HG03039 (cell line): ENCODE measurements at regions not wholly inside any gene's neighbourhood (a gene's known extent, or its start where the extent isn't known, plus 50 kb on each side); places are given as distances from the start of the nearest gene placed in this dataset.

Experiments
- ATAC-seq: cut with Tn5 transposase; IDR thresholded peaks from one replicate; pipeline ENCODE4 v1.9.1; 2021; ENCODE audit warnings: mild to moderate bottlenecking, moderate library complexity; ENCODE audit not compliant: unreplicated experiment

DNA sequence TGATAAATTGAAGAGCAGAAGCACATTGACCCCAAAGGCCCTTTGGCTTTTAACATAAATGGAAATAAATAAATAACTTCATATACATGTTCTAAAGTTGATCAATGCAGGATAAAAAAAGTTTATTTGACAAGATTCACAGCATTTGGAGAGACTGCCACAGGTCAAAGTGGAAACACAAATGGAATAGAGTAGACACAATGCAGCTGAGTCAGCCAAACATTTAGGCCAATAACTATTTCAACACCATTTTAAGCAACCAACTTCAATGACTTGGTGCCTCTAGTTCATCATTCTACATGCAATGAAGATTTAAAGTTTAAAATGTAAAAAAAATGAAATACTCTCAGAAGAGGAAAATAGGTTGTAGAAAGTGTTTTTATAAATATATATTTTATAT lies 365.2 kb downstream of the FAT4 start:
- ATAC-seq: no peak

DNA sequence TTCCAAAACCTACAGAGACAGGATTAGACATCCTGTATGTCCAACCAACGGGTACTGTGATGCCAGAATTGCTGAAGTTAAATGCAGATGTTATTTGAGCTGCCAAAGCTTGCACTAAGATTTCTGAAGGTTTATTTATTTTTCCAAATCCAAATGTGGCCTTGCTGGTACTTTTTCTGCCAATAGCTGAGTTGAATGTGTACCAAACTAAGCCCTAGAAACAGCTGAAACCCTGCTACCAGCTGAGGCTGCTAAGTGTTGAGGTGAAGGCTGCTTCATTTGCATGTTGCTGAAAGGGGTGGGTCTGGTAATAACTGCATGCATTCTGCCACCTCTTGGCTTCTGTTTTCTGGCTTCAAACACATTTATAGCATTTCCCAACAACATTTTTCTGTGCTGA lies 366.5 kb downstream of the FAT4 start:
- ATAC-seq: no peak

DNA sequence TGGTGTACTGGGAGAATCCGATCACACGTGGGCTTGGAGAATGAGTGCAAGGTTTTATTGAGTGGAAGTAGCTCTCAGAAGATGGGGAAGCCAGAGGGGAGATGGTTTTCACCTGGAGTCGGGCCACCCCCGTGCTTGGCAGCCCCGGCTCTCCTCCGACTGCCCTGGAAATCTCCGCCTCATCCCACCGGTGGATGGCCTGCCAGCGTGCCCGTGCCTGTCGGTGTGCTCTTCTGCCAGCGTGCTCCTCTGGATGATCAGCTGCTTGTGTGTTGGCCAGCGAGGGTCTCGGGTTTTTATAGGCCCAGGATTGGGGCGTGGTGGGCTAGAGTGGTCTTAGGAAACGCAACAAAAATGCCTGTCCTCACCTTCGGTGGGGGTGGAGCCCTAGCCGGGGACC lies 368.0 kb downstream of the FAT4 start:
- no peak for ATAC-seq

DNA sequence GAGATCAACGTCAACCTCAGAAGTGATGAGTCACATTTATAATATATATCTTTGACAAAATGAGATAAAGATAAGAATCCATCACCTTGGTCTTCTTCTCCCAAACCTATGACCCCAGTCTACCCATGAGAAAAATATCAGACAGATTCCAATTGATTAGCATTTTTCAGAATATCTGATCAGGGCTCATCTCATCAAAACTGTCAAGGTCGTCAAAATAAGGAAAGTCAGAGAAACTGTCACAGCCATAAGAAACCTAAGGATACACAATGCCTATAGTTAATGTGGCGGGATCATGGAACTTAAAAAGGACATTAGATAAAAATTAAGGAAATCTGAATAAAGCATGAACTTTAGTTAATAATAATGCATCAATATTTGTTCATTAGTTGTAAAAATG lies 374.1 kb downstream of the FAT4 start:
- no peak for ATAC-seq

DNA sequence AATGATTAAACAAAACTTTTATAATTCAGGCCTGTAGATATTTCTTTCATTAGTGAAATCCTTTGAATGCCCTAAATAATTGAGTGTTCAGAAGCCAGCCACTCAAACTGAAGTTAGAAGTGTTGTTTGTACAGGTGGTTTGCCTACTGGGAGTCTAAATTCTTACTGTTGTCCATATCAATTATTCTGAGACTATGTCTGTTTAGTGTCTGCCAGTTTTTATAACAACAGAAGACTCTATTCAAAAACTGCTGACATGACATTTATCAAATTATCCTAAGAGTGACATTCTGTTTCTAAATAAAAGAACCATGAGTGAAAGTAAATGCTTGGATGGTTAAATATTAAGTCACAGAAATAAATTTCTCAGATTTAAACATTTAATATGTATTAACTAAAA lies 375.1 kb downstream of the FAT4 start:
- no peak for ATAC-seq

DNA sequence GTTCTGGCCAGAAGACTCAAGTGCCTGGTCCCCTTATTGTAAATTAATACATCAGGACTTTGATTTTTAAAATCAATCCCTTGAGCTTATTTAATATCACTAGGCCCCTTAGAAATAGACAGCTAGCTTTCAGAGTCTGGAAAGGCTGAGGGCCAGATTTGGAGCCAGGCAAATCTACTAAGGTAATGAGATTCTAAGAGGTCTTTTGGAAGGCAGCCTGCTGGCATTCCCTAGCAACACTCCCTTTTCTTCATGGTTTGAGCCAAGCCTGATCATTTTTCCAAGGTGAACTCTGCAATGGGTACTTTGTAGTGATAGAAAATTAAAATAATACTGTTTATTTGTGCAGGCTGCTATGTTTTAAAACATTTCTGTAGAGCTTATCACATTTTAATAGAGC lies 378.5 kb downstream of the FAT4 start:
- ATAC-seq: no peak

DNA sequence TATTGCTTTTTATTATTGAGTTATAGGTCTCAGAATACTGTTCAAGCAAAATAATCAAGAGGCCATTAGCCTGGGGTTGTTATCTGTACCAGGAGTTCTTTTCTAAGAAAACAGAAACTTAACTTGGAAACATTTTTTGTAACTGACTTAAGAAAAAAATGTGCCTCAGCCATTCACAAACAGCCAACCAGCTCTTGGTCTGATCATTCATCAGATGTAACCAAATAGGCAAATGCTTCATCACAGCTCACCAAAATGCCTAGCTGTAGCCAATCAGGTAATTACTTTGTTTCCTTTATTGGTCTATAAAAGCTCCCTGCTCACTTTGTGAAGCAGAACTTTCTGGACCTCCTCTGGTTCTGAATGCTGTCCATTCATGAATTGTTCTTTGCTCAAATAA lies 387.7 kb downstream of the FAT4 start:
- ATAC-seq: no peak

DNA sequence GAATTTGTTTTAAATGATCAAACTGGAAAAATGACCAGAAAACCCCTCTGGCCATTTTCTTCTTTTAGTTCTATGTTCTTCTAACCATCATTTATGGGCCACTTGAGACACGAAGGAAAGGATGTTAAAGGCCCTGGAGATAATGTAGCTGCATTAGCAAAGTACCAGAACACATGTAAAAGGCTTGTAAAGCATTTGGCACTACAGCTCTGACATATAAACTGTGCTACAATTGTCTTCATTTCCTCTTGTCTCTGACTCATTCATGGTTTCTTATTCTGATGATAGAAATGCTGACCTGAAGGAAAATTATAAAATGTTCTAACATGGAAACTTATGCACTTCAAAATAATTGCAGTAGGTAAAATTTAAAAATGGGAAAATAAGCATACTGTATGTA lies 388.7 kb downstream of the FAT4 start:
- ATAC-seq: no peak

DNA sequence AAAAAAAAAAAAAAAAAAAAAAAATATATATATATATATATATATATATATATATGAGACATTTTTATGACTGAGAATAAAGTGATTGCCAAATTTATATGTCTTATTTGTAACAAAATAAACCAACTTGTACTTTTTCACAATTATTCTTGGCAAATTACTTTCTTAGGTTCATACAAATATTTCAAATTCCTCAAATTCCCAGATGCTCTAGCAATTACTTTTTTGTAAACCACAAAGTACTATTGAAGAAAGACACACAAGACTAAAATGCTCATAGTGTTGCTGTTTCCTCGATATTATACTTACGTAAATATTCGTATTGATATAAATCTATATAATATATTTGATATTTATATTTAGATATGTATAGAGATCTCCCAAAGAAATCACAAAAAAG lies 390.0 kb downstream of the FAT4 start:
- ATAC-seq: no peak

DNA sequence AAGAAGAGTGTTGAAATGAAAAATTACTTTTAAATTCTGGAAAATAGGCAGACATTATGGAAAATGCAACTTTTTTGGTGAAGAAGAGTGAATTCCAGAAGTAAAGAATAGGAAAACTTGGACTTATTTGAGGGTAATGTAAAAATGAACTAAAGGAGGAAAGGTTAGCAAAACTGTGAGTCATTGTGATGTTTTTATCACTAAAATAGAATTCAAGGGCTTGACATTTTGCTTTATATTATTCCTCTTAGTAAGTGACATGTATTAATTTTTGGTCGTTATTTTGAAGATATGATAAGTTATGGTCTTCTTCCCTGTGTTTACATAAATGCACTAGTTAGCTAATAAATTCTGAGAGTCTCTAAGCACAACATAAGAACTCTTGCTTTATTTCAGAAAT lies 390.9 kb downstream of the FAT4 start:
- no peak for ATAC-seq

DNA sequence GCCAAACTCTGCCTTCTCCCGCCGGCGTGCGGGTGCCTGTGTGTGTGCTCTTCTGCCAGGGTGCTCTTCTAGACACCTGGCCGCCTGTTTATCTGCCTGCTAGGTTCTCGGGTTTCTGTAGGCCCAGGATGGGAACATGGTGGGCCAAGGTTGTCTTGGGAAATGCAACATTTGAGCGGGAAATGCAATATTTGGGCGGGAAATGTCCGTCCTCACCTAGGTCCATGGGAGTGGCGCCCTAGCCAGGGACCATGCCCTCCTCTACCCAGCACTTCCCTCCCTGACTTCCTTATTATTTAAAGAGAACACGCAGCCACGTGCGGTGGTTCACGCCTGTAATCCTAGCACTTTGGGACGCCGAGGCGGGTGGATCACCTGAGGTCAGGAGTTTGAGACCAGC lies 392.6 kb downstream of the FAT4 start:
- no peak for ATAC-seq

DNA sequence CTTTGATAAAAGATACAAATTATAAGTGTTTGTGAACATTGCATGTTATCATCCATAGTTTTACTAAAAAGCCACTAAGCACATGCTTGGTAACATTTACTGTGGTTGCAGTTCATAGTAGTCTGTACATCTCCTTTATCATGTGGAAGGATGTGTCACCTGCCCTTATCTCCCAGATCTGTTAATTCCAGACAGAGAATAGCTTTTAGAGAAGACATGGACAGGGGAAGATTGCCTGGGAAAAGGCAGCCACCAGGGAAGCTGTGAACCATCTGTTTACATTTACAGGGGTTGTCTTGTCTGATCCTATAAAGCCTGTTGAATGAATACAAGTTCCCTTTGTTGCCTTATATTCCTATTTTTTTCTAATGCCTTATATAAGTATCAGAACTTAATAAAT lies 396.0 kb downstream of the FAT4 start:
- no peak for ATAC-seq

DNA sequence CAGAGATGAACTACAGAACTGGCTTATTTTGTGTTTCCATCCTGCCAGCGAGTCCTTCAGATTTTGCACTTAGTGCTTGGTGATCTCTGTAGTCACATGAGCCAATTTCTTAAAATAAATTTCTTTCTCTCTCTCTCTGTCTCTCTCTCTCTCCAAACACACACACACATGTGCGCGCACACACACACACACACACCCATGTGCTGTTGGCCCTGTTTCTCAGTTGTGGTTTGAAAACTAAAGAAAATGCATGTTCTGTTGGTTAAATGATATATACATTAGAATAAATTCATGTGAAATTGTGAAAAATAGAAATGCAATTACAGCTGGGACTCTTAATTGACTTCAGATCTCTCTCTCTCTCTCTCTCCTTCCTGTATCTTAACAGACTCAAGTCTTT lies 399.3 kb downstream of the FAT4 start:
- ATAC-seq: no peak

DNA sequence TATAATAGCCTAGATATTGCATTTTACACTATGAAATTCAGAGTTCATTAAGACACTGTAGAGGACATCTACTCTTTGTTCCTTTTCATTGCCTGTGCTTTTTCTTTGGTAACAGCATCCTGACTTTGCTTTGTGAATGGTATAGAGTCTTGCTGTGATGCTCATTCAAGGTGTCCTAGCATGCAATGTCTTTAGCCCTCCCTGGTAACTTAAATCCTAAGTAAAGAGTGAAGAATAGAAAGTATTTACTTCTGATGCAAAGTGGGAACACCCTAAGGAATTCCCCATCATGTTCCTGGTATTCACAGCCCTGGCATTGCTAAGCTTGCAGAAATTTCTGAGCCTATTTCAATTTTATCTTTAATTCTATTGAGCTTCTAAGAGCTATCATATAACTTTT lies 400.1 kb downstream of the FAT4 start:
- ATAC-seq: no peak

DNA sequence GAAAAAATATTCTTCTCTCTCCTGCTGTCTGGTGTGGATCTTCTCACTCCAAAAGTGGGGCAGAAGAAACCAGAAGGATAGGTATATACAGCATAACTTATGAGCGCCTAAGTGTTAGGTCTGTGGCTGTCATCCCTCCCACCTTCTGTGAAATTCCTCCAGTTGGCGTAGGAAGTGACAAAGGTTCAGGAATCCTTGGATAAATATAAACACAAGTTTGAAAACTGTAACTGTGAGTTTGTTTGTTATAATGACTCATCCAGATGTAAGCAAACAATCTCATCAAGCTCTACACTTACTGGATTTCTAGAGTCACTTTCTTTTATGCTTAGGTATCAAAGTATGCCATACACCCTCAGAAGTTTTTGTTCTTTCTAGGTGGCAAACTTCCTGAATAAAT lies 405.2 kb downstream of the FAT4 start:
- no peak for ATAC-seq

DNA sequence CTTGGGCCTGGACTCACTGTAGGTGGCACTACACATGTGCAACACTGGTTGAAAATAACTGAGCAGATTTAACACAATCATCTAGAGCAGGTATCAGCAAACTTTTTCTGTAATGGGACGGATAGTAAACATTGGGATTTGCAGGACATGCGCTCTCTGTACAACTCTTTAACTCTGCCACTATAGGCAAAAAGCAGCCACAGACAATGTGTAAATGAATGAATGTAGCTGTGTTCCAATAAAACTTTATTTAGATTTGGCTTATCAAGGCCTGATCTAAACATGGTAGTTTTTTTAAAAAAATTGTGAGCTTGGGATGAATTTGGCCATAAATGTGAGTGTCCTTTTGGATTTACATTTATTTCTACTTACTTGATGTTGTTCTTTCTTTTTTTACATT lies 407.3 kb downstream of the FAT4 start:
- no peak for ATAC-seq

DNA sequence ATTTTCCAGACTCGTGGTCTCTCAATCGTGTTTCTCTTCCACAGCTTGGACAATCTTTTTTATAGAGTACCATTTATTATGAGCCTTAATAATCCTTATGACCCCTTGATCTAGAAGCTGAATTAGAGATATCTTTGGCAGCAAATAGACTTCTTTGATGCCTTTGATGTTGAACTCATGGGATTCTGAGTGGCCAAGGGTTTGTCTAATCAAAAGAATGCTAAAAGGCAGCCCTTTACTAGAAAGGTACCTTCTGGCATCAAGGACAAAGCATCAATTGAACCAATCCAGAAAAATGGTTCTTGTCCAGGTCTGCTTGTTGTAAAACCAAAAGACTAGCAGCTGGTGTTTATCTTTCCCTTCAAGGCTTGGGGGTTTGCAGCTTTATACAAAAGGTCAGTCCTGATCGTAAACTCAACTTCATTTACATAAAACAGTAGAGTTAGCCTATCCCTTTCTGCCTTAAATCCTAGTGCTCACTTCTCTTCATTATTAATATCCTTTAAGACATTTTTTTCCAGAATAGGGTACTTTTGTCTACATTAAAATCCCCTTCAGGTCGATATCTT lies 411.3 kb downstream of the FAT4 start:
- ATAC-seq: no peak

DNA sequence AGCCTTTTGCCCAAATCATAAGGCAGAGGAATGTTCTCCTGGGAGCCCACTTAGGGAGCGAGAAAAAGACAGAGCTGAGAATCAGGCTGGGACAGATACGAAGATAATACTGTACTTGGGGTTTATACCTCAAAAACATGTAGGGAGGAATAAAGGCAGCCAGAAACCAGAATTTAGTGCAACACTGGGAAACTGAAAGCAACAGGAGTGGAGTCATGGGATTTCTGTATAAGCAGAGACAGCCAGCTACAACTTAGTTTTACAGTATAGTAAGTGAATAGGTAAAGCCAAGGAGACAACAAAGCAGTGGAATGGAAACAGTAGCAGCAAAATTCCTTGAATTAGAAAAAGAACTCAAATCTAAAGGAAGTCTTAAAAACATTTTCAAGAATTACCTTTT lies 413.2 kb downstream of the FAT4 start:
- ATAC-seq: no peak

DNA sequence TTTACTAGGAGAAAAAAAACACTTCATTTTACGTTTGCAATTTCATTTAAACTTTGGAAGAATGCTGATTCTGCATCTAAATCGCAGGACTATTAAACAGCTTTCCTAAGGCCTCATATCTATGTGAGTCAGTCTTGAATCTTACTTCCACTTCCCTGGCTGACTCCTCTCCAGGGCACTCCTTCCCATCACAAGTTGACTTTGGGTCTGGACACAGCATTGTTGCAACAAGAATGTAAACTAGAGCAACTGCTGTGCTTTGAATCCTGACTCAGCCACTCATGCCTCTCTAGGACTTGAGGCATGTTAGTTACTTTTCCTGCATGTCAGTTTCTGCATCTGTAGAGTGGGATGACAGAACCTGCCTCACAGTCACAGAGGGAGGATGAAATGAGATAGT lies 413.8 kb downstream of the FAT4 start:
- ATAC-seq: no peak

DNA sequence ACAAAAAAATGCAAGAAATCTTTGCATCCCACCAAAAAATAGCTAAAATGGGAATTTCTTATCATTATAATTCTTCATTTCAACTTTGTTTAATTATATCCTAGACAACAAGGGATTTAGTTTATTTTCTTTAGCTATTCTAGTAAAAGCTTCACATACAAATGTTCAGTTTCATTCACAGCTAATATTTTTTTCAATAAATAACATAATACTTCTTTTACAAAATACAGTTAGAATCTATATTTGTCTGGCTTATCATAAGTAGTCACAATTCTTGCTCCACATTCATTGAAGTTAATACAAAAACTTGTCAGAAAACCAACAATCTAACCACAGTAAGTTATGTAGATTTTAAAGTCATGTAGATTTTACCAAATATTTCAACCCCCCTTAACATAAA lies 414.4 kb downstream of the FAT4 start:
- ATAC-seq: no peak

DNA sequence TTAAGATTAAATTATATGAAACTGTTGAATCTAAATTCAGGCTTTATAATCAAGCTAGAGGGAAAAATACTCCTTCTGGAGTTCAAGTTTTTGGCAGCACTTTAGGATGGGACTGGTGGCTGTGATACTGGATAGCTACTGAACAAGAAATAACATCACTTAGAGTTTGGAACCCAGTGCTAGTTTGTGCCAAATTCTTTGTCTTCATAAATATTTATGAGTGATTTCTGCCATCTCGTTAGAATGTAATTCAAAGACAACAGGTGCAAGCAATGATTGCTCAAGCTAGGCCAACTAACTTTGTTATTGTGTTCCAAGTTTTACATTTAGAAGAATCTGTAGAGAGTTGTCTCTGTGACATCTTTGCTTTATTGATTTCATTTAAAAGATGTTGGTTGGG lies 417.9 kb downstream of the FAT4 start:
- ATAC-seq: no peak

DNA sequence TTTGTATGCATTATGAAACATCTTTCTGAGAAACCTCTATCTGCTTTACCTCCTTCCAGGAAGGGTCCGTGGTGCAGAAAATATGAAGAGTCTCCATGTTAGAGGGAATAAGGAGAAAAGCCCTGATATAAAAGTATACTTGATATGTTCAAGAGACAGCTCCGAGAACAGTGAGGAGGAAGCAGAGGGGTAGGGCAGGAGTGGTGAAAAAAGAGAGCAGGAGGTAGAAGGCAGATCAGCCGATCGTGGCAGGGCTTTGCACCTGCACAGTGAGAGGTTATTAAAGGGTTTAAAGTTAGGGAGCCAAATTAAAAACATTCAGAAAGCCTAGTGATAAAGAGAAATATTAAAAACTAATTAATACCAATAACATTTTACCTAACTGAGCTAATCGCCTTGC lies 419.7 kb downstream of the FAT4 start:
- no peak for ATAC-seq

DNA sequence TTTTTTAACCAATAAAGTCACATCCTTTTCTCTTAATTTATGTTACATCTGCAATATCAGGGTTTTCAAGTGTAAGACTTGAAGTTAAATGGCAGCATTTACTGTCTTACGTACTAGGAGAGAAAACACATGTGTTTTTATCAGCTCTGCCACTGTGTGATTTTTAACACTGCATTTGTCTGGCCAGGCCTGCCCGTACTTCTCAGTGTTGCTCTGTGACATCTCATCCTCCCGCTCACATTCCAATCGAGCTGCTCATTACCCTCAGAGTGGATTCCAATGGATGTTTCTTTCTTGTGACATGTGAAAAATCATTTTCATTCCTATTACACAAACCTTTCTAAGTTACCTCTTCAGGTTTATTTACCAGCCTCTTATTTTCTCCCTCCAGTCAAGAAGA lies 420.3 kb downstream of the FAT4 start:
- ATAC-seq: no peak

DNA sequence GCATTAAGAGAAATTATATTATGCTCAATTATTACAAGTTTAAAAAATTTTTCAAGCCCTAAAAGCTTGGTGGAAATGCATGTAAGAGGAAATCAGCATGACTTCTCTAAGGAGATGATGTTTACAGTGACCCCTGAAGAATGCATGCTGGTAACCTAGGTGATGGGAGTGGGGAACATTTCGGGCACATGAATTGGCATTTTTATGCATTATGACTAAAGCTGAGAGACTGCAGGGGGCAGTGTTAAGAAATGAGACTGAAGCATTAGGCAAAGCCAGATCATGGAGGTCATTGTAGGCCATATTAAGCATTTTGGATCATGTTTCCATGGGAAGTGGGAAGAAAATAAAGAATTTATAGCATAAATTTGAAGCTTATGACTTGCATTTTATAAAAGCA lies 421.3 kb downstream of the FAT4 start:
- no peak for ATAC-seq
